ENCODE measurements at regions not wholly inside any gene's neighbourhood (a gene's known extent, or its start where the extent isn't known, plus 50 kb on each side); places are given as distances from the start of the nearest gene placed in this dataset.
A peak's percentile ranks its signal among the peaks of the same experiment; 100 is the strongest.

DNA sequence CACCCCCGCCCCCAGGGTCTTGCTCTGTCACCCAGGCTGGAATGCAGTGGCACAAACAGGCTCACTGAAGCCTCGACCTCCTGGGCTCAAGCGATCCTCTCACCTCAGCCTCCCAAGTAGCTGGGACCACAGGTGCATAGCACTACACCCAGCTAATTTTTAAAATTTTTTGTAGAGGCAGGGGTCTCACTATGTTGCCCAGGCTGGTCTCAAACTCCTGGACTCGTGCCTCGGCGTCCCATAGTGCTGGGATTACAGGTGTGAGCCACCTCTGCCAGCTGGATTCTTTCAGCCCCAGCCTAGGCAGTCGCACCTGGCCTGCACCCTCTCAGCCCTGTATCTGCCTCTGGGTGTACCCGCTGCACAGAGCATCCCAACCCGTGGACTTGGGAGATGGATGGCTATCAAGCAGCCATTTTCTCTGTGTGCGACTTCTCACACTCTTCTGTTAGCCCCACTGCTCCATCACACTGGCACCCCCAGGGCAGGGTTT lies 166.4 kb upstream of the HAAO start:
- no peak overlapping the region for H3K27ac ChIP-seq (ENCODE audit: low read depth, low read length)
- no peaks in the 10 kb centered on the region for H3K36me3 ChIP-seq (ENCODE audit: control insufficient read depth in 1 of 2, insufficient read depth in 2 of 2, low read length in 2 of 2)
- H3K9me3 ChIP-seq (ENCODE audit: control insufficient read depth in 1 of 2, low read length in 2 of 2) = no peaks in the 10 kb centered on the region
- H3K4me3 ChIP-seq (ENCODE audit: low read depth in 1 of 2, low read length in 2 of 2) = no peak overlapping the region
- peaks cover 48 to 52% of the 10 kb centered on the region in 2 donors for H3K4me1 ChIP-seq (ENCODE audit: control insufficient read depth in 1 of 2, insufficient read depth in 2 of 2, low read length in 2 of 2)
- H3K9ac ChIP-seq (ENCODE audit: low read depth in 1 of 2, low read length in 2 of 2) = no peak overlapping the region
- no peaks in the 10 kb centered on the region for H3K27me3 ChIP-seq (ENCODE audit: control insufficient read depth in 1 of 2, insufficient read depth in 2 of 2, low read length in 2 of 2)

DNA sequence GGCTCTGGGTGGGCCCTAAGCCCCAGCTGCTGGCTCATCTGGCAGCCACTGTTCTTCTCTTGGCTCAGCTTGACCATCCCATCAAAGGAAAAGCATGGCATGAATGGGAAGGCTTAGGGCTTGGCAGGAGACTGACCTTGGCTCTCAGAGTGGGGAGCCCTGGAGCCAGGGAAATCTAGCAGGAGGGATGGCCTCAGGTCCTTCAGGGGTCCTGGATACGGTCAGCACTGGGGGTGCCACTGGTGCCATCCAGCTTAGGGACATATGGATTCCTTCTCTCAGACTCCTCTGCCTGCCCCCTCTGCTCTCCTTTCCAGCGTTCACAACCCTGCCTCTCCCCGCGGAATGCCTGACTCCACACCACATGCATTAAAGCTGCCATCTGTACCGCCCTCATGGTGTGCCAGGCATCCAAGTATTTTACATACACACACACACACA lies 165.5 kb upstream of the HAAO start:
- no peaks in the 10 kb centered on the region for H3K27me3 ChIP-seq (ENCODE audit: control insufficient read depth in 1 of 2, insufficient read depth in 2 of 2, low read length in 2 of 2)
- no peaks in the 10 kb centered on the region for H3K9me3 ChIP-seq (ENCODE audit: control insufficient read depth in 1 of 2, low read length in 2 of 2)
- H3K9ac ChIP-seq (ENCODE audit: low read depth in 1 of 2, low read length in 2 of 2) = peak overlapping the region in 1 of 2 donors; percentile 2
- H3K36me3 ChIP-seq (ENCODE audit: control insufficient read depth in 1 of 2, insufficient read depth in 2 of 2, low read length in 2 of 2) = no peaks in the 10 kb centered on the region
- H3K4me3 ChIP-seq (ENCODE audit: low read depth in 1 of 2, low read length in 2 of 2) = no peak overlapping the region
- H3K4me1 ChIP-seq (ENCODE audit: control insufficient read depth in 1 of 2, insufficient read depth in 2 of 2, low read length in 2 of 2) = peaks cover 57 to 59% of the 10 kb centered on the region in 2 donors
- no peak overlapping the region for H3K27ac ChIP-seq (ENCODE audit: low read depth, low read length)

DNA sequence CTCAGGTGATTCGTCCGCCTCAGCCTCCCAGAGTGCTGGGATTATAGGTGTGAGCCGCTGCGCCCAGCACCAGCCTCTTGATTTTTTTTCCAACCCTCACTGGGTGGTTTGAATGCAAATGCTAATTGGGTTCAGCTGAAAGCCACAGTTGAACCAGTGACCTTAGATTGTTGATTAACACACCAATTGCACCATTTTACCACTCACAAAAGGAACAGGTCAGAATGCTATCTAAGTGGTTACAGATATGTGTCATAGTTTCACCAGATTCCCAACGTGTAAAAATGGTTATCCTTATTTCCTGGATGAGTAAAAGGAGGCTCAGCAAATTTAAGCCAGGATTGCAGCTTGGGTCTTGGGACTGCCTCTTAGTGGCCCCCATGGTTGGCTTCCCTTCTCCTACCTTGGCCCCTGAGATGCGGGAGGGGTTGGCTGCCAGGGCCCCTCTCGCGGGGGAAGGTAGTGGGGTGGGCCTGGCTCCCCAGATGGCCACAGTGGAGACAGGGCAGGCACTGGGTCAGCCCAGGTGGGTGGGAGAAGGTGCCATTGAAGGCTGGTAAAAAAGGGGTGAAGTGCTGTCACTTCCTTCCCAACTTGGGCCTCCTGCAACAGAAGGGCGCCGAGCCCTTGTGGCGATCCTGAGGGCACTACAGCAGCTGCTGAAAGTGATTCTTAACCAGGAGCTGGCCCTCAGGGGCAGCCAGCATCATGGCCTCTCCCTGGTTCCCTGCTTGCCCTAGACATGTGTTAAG lies 164.9 kb upstream of the HAAO start:
- Histone ChIP-seq H3K4me1 (ENCODE audit: control insufficient read depth in 1 of 2, insufficient read depth in 2 of 2, low read length in 2 of 2) (peaks cover 57 to 60% of the 10 kb centered on the region in 2 donors), H3K4me3 (ENCODE audit: low read depth in 1 of 2, low read length in 2 of 2) (no peak overlapping the region), H3K36me3 (ENCODE audit: control insufficient read depth in 1 of 2, insufficient read depth in 2 of 2, low read length in 2 of 2) (no peaks in the 10 kb centered on the region), H3K27ac (ENCODE audit: low read depth, low read length) (no peak overlapping the region), H3K9ac (ENCODE audit: low read depth in 1 of 2, low read length in 2 of 2) (peak overlapping the region in 1 of 2 donors; percentile 2), H3K27me3 (ENCODE audit: control insufficient read depth in 1 of 2, insufficient read depth in 2 of 2, low read length in 2 of 2) (no peaks in the 10 kb centered on the region), H3K9me3 (ENCODE audit: control insufficient read depth in 1 of 2, low read length in 2 of 2) (no peaks in the 10 kb centered on the region)

DNA sequence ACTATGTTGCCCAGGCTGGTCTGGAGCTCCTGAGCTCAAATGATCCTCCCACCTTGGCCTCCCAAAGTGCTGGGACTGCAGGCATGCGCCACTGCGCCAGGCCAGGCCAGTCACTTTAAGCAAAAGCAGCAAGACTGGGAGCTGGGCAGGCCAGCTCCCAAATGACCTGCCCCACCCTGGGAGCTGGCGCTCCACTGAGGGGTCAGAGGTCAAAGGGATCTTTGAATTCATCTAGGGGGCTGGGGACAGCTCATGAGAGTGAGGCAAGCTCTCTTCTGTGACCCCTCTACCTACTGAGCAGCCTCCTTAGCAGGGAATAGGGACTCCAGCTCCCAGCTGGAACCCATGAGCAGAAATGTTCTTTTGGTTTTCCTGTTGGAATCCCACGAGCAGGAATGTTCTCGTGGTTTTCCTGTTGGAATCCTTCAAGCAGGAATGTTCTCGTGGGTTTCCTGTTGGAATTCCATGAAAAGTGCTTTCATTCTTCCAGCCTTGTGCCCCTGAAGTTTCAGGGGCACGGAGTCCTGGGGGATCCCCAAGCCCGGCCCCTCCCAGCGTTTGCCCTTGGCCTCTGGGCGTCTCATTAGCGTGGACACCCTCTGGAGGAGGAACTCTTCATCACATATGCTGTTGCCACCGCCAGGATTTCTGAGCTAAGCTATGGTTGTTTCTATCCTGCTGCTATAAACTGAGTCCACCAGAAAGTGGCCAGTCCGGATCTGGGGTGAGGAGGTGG lies 162.0 kb upstream of the HAAO start:
- H3K4me3 ChIP-seq (ENCODE audit: low read depth in 1 of 2, low read length in 2 of 2) = no peak overlapping the region
- H3K27me3 ChIP-seq (ENCODE audit: control insufficient read depth in 1 of 2, insufficient read depth in 2 of 2, low read length in 2 of 2) = no peaks in the 10 kb centered on the region
- H3K9ac ChIP-seq (ENCODE audit: low read depth in 1 of 2, low read length in 2 of 2) = no peak overlapping the region
- H3K36me3 ChIP-seq (ENCODE audit: control insufficient read depth in 1 of 2, insufficient read depth in 2 of 2, low read length in 2 of 2) = no peaks in the 10 kb centered on the region
- H3K4me1 ChIP-seq (ENCODE audit: control insufficient read depth in 1 of 2, insufficient read depth in 2 of 2, low read length in 2 of 2) = peaks cover 48 to 50% of the 10 kb centered on the region in 2 donors
- no peaks in the 10 kb centered on the region for H3K9me3 ChIP-seq (ENCODE audit: control insufficient read depth in 1 of 2, low read length in 2 of 2)
- no peak overlapping the region for H3K27ac ChIP-seq (ENCODE audit: low read depth, low read length)

DNA sequence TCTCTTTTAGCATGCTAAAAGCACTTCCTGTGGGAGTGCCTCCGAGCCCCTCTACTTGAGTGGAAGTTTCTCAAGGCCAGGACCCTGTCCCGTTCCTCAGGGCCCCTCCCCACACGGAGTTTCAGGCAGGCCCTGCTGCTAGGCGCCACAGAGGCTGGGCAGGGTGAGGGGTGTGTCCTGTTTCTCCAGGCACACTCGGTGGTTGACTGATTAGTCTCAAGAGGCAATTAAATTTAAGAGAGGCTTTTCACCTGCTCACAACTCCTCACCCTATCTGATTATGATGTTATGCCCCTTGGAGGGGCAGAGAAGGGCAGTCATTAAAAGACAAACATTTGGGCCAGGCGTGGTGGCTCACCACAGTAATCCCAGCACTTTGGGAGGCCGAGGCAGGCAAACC lies 160.8 kb upstream of the HAAO start:
- no peak overlapping the region for H3K27ac ChIP-seq (ENCODE audit: low read depth, low read length)
- no peak overlapping the region for H3K4me3 ChIP-seq (ENCODE audit: low read depth in 1 of 2, low read length in 2 of 2)
- H3K9me3 ChIP-seq (ENCODE audit: control insufficient read depth in 1 of 2, low read length in 2 of 2) = no peaks in the 10 kb centered on the region
- H3K36me3 ChIP-seq (ENCODE audit: control insufficient read depth in 1 of 2, insufficient read depth in 2 of 2, low read length in 2 of 2) = no peaks in the 10 kb centered on the region
- no peaks in the 10 kb centered on the region for H3K27me3 ChIP-seq (ENCODE audit: control insufficient read depth in 1 of 2, insufficient read depth in 2 of 2, low read length in 2 of 2)
- no peak overlapping the region for H3K9ac ChIP-seq (ENCODE audit: low read depth in 1 of 2, low read length in 2 of 2)
- H3K4me1 ChIP-seq (ENCODE audit: control insufficient read depth in 1 of 2, insufficient read depth in 2 of 2, low read length in 2 of 2) = peaks cover 47 to 52% of the 10 kb centered on the region in 2 donors

- H3K4me3 ChIP-seq (ENCODE audit: low read depth in 1 of 2, low read length in 2 of 2) = no peak overlapping the region
- H3K9me3 ChIP-seq (ENCODE audit: control insufficient read depth in 1 of 2, low read length in 2 of 2) = no peaks in the 10 kb centered on the region
- peaks cover 41 to 56% of the 10 kb centered on the region in 2 donors for H3K4me1 ChIP-seq (ENCODE audit: control insufficient read depth in 1 of 2, insufficient read depth in 2 of 2, low read length in 2 of 2)
- no peak overlapping the region for H3K9ac ChIP-seq (ENCODE audit: low read depth in 1 of 2, low read length in 2 of 2)
- no peaks in the 10 kb centered on the region for H3K36me3 ChIP-seq (ENCODE audit: control insufficient read depth in 1 of 2, insufficient read depth in 2 of 2, low read length in 2 of 2)
- H3K27ac ChIP-seq (ENCODE audit: low read depth, low read length) = peak overlapping the region; percentile 5
- no peaks in the 10 kb centered on the region for H3K27me3 ChIP-seq (ENCODE audit: control insufficient read depth in 1 of 2, insufficient read depth in 2 of 2, low read length in 2 of 2)
Observed at GRCh38 chr2:42951263-42951938, 159.0 kb upstream of the HAAO start.

GRCh38 chr2:42949125-42949524 lies 156.7 kb upstream of the HAAO start:
- no peak overlapping the region for H3K27ac ChIP-seq (ENCODE audit: low read depth, low read length)
- no peaks in the 10 kb centered on the region for H3K9me3 ChIP-seq (ENCODE audit: control insufficient read depth in 1 of 2, low read length in 2 of 2)
- H3K9ac ChIP-seq (ENCODE audit: low read depth in 1 of 2, low read length in 2 of 2) = no peak overlapping the region
- H3K4me1 ChIP-seq (ENCODE audit: control insufficient read depth in 1 of 2, insufficient read depth in 2 of 2, low read length in 2 of 2) = peaks cover 31 to 45% of the 10 kb centered on the region in 2 donors
- H3K36me3 ChIP-seq (ENCODE audit: control insufficient read depth in 1 of 2, insufficient read depth in 2 of 2, low read length in 2 of 2) = no peaks in the 10 kb centered on the region
- no peaks in the 10 kb centered on the region for H3K27me3 ChIP-seq (ENCODE audit: control insufficient read depth in 1 of 2, insufficient read depth in 2 of 2, low read length in 2 of 2)
- H3K4me3 ChIP-seq (ENCODE audit: low read depth in 1 of 2, low read length in 2 of 2) = no peak overlapping the region

- Histone ChIP-seq H3K27ac (ENCODE audit: low read depth, low read length) (no peak overlapping the region), H3K9ac (ENCODE audit: low read depth in 1 of 2, low read length in 2 of 2) (no peak overlapping the region), H3K36me3 (ENCODE audit: control insufficient read depth in 1 of 2, insufficient read depth in 2 of 2, low read length in 2 of 2) (no peaks in the 10 kb centered on the region)
Observed at GRCh38 chr2:42947809-42948600, 155.6 kb upstream of the HAAO start.

DNA sequence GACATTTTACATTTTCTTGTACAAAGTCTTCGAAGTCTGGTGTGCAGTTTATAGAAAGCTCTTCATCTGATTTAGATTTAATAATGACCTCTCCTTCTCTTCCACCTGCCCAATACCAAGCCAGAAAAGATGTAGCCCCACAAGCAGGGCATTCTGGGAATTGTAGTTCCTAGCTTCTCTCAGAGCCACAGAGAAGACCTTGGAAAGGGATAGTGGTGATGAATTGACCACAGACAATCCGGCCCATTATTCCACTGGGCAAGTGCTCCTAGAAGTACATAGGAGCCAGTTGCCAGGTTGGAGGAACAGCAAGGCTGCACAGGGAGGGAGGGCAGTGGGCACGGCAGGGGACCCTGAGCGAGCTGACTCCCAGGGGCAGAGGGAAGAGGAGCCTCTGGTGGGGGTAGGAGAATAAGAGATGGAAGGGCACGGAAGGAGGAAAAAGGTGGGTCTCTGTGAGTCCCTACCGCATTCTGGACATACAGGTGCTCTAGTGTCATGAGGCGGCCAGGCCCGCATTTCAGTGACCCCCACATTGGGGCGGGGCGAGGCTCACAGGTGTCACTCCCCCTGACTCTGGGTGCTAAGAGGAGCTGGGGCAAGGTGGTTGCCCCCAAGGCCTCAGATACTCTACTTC lies 152.5 kb upstream of the HAAO start:
- H3K36me3 ChIP-seq (ENCODE audit: control insufficient read depth in 1 of 2, insufficient read depth in 2 of 2, low read length in 2 of 2) = no peaks in the 10 kb centered on the region
- no peak overlapping the region for H3K27ac ChIP-seq (ENCODE audit: low read depth, low read length)
- no peaks in the 10 kb centered on the region for H3K9me3 ChIP-seq (ENCODE audit: control insufficient read depth in 1 of 2, low read length in 2 of 2)
- no peak overlapping the region for H3K4me3 ChIP-seq (ENCODE audit: low read depth in 1 of 2, low read length in 2 of 2)
- H3K4me1 ChIP-seq (ENCODE audit: control insufficient read depth in 1 of 2, insufficient read depth in 2 of 2, low read length in 2 of 2) = peaks cover 10 to 32% of the 10 kb centered on the region in 2 donors
- H3K27me3 ChIP-seq (ENCODE audit: control insufficient read depth in 1 of 2, insufficient read depth in 2 of 2, low read length in 2 of 2) = no peaks in the 10 kb centered on the region
- H3K9ac ChIP-seq (ENCODE audit: low read depth in 1 of 2, low read length in 2 of 2) = no peak overlapping the region

More at GRCh38 chr2:42947809-42948600, 155.6 kb upstream of the HAAO start:
- H3K4me3 ChIP-seq (ENCODE audit: low read depth in 1 of 2, low read length in 2 of 2) = no peak overlapping the region
- H3K4me1 ChIP-seq (ENCODE audit: control insufficient read depth in 1 of 2, insufficient read depth in 2 of 2, low read length in 2 of 2) = peaks cover 21 to 37% of the 10 kb centered on the region in 2 donors
- no peaks in the 10 kb centered on the region for H3K27me3 ChIP-seq (ENCODE audit: control insufficient read depth in 1 of 2, insufficient read depth in 2 of 2, low read length in 2 of 2)
- H3K9me3 ChIP-seq (ENCODE audit: control insufficient read depth in 1 of 2, low read length in 2 of 2) = no peaks in the 10 kb centered on the region
